ENCODE measurements at regions not wholly inside any gene's neighbourhood (a gene's known extent, or its start where the extent isn't known, plus 50 kb on each side); places are given as distances from the start of the nearest gene placed in this dataset.

- Histone ChIP-seq H3K4me2 (ENCODE audit: insufficient read depth, low read length, poor library complexity, severe bottlenecking) (no peak overlapping the region), H2BK12ac (ENCODE audit: low read length) (no peak overlapping the region), H4K8ac (ENCODE audit: low read depth, low read length) (no peak overlapping the region), H3K27ac (replicated peaks; ENCODE audit: low read length) (no peak overlapping the region), H3K4me3 (ENCODE audit: low read length in 2 of 2) (no peak overlapping the region), H2BK120ac (ENCODE audit: low read depth, low read length) (no peak overlapping the region), H3K4me1 (ENCODE audit: control insufficient read depth in 2 of 2, insufficient read depth in 1 of 2, low read depth in 1 of 2, low read length in 2 of 2) (no peaks in the 10 kb centered on the region), H2BK15ac (ENCODE audit: low read length) (no peak overlapping the region), H3K79me1 (ENCODE audit: low read depth, low read length) (no peaks in the 10 kb centered on the region), H3K23ac (ENCODE audit: low read depth, low read length, poor library complexity) (no peak overlapping the region), H3K4ac (ENCODE audit: low read length) (no peak overlapping the region), H2BK5ac (ENCODE audit: low read length) (no peak overlapping the region), H3K36me3 (replicated peaks in 1 of 2; ENCODE audit: control insufficient read depth in 2 of 2, insufficient read depth in 2 of 2, low read length in 2 of 2) (no peaks in the 10 kb centered on the region), H3K9ac (ENCODE audit: low read depth, low read length, poor library complexity) (no peak overlapping the region), H3K9me3 (replicated peaks in 1 of 2; ENCODE audit: control insufficient read depth in 2 of 2, insufficient read depth in 1 of 2, low read depth in 1 of 2, low read length in 2 of 2) (no peaks in the 10 kb centered on the region), H2AFZ (ENCODE audit: low read length) (no peak overlapping the region), H3K27me3 (ENCODE audit: control insufficient read depth in 3 of 3, insufficient read depth in 3 of 3, low read depth in 1 of 3, low read length in 3 of 3) (no peaks in the 10 kb centered on the region), H3K18ac (ENCODE audit: low read length) (no peak overlapping the region), H2AK5ac (ENCODE audit: low read depth, low read length) (no peak overlapping the region), H3K14ac (ENCODE audit: low read length) (no peak overlapping the region), H4K91ac (ENCODE audit: low read depth, low read length, poor library complexity) (no peak overlapping the region)
- no CpG with 5 or more reads among the region's 2 CpGs for WGBS, 2 donors (ENCODE audit: extremely low coverage in 2 of 2, insufficient read length in 2 of 2, insufficient replicate concordance in 1 of 2)
- DNase-seq (ENCODE audit: low spot score), result no peak
These were observed 554.5 kb downstream of the AACS start for GRCh38 chr12:125619723-125620122.

- H3K4me3 ChIP-seq (ENCODE audit: low read length in 2 of 2), result no peak overlapping the region
- H3K4me1 ChIP-seq (ENCODE audit: control insufficient read depth in 2 of 2, insufficient read depth in 1 of 2, low read depth in 1 of 2, low read length in 2 of 2), result no peaks in the 10 kb centered on the region
- DNase-seq (ENCODE audit: low spot score), result no peak
- H2BK12ac ChIP-seq (ENCODE audit: low read length), result no peak overlapping the region
- H3K9me3 ChIP-seq (replicated peaks in 1 of 2; ENCODE audit: control insufficient read depth in 2 of 2, insufficient read depth in 1 of 2, low read depth in 1 of 2, low read length in 2 of 2), result no peaks in the 10 kb centered on the region
- H3K4ac ChIP-seq (ENCODE audit: low read length), result no peak overlapping the region
- H3K27me3 ChIP-seq (ENCODE audit: control insufficient read depth in 3 of 3, insufficient read depth in 3 of 3, low read depth in 1 of 3, low read length in 3 of 3), result no peaks in the 10 kb centered on the region
- no peak overlapping the region for H2BK15ac ChIP-seq (ENCODE audit: low read length)
- no peak overlapping the region for H2AK5ac ChIP-seq (ENCODE audit: low read depth, low read length)
- no peak overlapping the region for H3K4me2 ChIP-seq (ENCODE audit: insufficient read depth, low read length, poor library complexity, severe bottlenecking)
- no peak overlapping the region for H4K91ac ChIP-seq (ENCODE audit: low read depth, low read length, poor library complexity)
- H3K27ac ChIP-seq (replicated peaks; ENCODE audit: low read length), result no peak overlapping the region
- H3K9ac ChIP-seq (ENCODE audit: low read depth, low read length, poor library complexity), result no peak overlapping the region
- no peak overlapping the region for H3K14ac ChIP-seq (ENCODE audit: low read length)
- no peak overlapping the region for H2BK120ac ChIP-seq (ENCODE audit: low read depth, low read length)
- no peak overlapping the region for H2AFZ ChIP-seq (ENCODE audit: low read length)
- no peak overlapping the region for H2BK5ac ChIP-seq (ENCODE audit: low read length)
- no peak overlapping the region for H3K18ac ChIP-seq (ENCODE audit: low read length)
- no peaks in the 10 kb centered on the region for H3K36me3 ChIP-seq (replicated peaks in 1 of 2; ENCODE audit: control insufficient read depth in 2 of 2, insufficient read depth in 2 of 2, low read length in 2 of 2)
- H3K79me1 ChIP-seq (ENCODE audit: low read depth, low read length), result no peaks in the 10 kb centered on the region
- H3K23ac ChIP-seq (ENCODE audit: low read depth, low read length, poor library complexity), result no peak overlapping the region
- no peak overlapping the region for H4K8ac ChIP-seq (ENCODE audit: low read depth, low read length)
These were observed 568.5 kb downstream of the AACS start for GRCh38 chr12:125633686-125634085.

GRCh38 chr12:125634813-125635212 lies 569.6 kb downstream of the AACS start:
- no peak overlapping the region for H2BK120ac ChIP-seq (ENCODE audit: low read depth, low read length)
- no peak overlapping the region for H2AFZ ChIP-seq (ENCODE audit: low read length)
- no peak overlapping the region for H3K4me2 ChIP-seq (ENCODE audit: insufficient read depth, low read length, poor library complexity, severe bottlenecking)
- H3K9ac ChIP-seq (ENCODE audit: low read depth, low read length, poor library complexity), result no peak overlapping the region
- H3K14ac ChIP-seq (ENCODE audit: low read length), result no peak overlapping the region
- H4K91ac ChIP-seq (ENCODE audit: low read depth, low read length, poor library complexity), result no peak overlapping the region
- H3K4me1 ChIP-seq (ENCODE audit: control insufficient read depth in 2 of 2, insufficient read depth in 1 of 2, low read depth in 1 of 2, low read length in 2 of 2), result no peaks in the 10 kb centered on the region
- H3K9me3 ChIP-seq (replicated peaks in 1 of 2; ENCODE audit: control insufficient read depth in 2 of 2, insufficient read depth in 1 of 2, low read depth in 1 of 2, low read length in 2 of 2), result no peaks in the 10 kb centered on the region
- no peak overlapping the region for H3K4me3 ChIP-seq (ENCODE audit: low read length in 2 of 2)
- no peak overlapping the region for H3K23ac ChIP-seq (ENCODE audit: low read depth, low read length, poor library complexity)
- WGBS, 2 donors (ENCODE audit: extremely low coverage in 2 of 2, insufficient read length in 2 of 2, insufficient replicate concordance in 1 of 2), result no CpG with 5 or more reads among the region's 1 CpG
- no peak overlapping the region for H4K8ac ChIP-seq (ENCODE audit: low read depth, low read length)
- H3K36me3 ChIP-seq (replicated peaks in 1 of 2; ENCODE audit: control insufficient read depth in 2 of 2, insufficient read depth in 2 of 2, low read length in 2 of 2), result no peaks in the 10 kb centered on the region
- no peak overlapping the region for H2AK5ac ChIP-seq (ENCODE audit: low read depth, low read length)
- H2BK5ac ChIP-seq (ENCODE audit: low read length), result no peak overlapping the region
- H2BK12ac ChIP-seq (ENCODE audit: low read length), result no peak overlapping the region
- no peaks in the 10 kb centered on the region for H3K79me1 ChIP-seq (ENCODE audit: low read depth, low read length)
- no peak overlapping the region for H3K18ac ChIP-seq (ENCODE audit: low read length)
- H3K27ac ChIP-seq (replicated peaks; ENCODE audit: low read length), result no peak overlapping the region
- no peak overlapping the region for H2BK15ac ChIP-seq (ENCODE audit: low read length)
- DNase-seq (ENCODE audit: low spot score), result no peak
- no peak overlapping the region for H3K4ac ChIP-seq (ENCODE audit: low read length)
- no peaks in the 10 kb centered on the region for H3K27me3 ChIP-seq (ENCODE audit: control insufficient read depth in 3 of 3, insufficient read depth in 3 of 3, low read depth in 1 of 3, low read length in 3 of 3)

- Histone ChIP-seq H4K91ac (ENCODE audit: low read depth, low read length, poor library complexity) (no peak overlapping the region), H3K79me1 (ENCODE audit: low read depth, low read length) (no peaks in the 10 kb centered on the region), H2BK5ac (ENCODE audit: low read length) (no peak overlapping the region), H2AK5ac (ENCODE audit: low read depth, low read length) (no peak overlapping the region), H3K4me3 (ENCODE audit: low read length in 2 of 2) (no peak overlapping the region), H3K14ac (ENCODE audit: low read length) (no peak overlapping the region), H3K18ac (ENCODE audit: low read length) (no peak overlapping the region), H2AFZ (ENCODE audit: low read length) (no peak overlapping the region), H3K27ac (replicated peaks; ENCODE audit: low read length) (no peak overlapping the region), H2BK12ac (ENCODE audit: low read length) (no peak overlapping the region), H2BK120ac (ENCODE audit: low read depth, low read length) (no peak overlapping the region), H3K9me3 (replicated peaks in 1 of 2; ENCODE audit: control insufficient read depth in 2 of 2, insufficient read depth in 1 of 2, low read depth in 1 of 2, low read length in 2 of 2) (no peaks in the 10 kb centered on the region), H3K36me3 (replicated peaks in 1 of 2; ENCODE audit: control insufficient read depth in 2 of 2, insufficient read depth in 2 of 2, low read length in 2 of 2) (no peaks in the 10 kb centered on the region), H2BK15ac (ENCODE audit: low read length) (no peak overlapping the region), H4K8ac (ENCODE audit: low read depth, low read length) (no peak overlapping the region), H3K9ac (ENCODE audit: low read depth, low read length, poor library complexity) (no peak overlapping the region), H3K4ac (ENCODE audit: low read length) (no peak overlapping the region), H3K4me1 (ENCODE audit: control insufficient read depth in 2 of 2, insufficient read depth in 1 of 2, low read depth in 1 of 2, low read length in 2 of 2) (no peaks in the 10 kb centered on the region), H3K27me3 (ENCODE audit: control insufficient read depth in 3 of 3, insufficient read depth in 3 of 3, low read depth in 1 of 3, low read length in 3 of 3) (no peaks in the 10 kb centered on the region), H3K23ac (ENCODE audit: low read depth, low read length, poor library complexity) (no peak overlapping the region), H3K4me2 (ENCODE audit: insufficient read depth, low read length, poor library complexity, severe bottlenecking) (no peak overlapping the region)
- WGBS, 2 donors (ENCODE audit: extremely low coverage in 2 of 2, insufficient read length in 2 of 2, insufficient replicate concordance in 1 of 2), result no CpG with 5 or more reads among the region's 13 CpGs
- DNase-seq (ENCODE audit: low spot score), result no peak
These were observed 574.6 kb downstream of the AACS start for GRCh38 chr12:125639826-125640225.
